Hematopoietic multipotent progenitor cell treated with erythropoietin and hydrocortisone succinate and interleukin-3 and kit ligand, for 8 days (in vitro differentiated cells): ENCODE measurements at regions not wholly inside any gene's neighbourhood (a gene's known extent, or its start where the extent isn't known, plus 50 kb on each side); places are given as distances from the start of the nearest gene placed in this dataset.

Source experiments
- DNase-seq: peaks from one replicate; pipeline ENCODE4 v3.0.0-alpha.2; 2015

- DNase-seq, result no peak
These were observed 336.5 kb upstream of the TGFBR2 start for GRCh38 chr3:30269751-30270445.

GRCh38 chr3:30271781-30272180, 334.6 kb upstream of the TGFBR2 start:
- no peak for DNase-seq

GRCh38 chr3:30273304-30274072, 332.9 kb upstream of the TGFBR2 start:
- no peak for DNase-seq

- DNase-seq, result no peak
These were observed 328.9 kb upstream of the TGFBR2 start for GRCh38 chr3:30277494-30277893.

GRCh38 chr3:30281526-30281925, 324.9 kb upstream of the TGFBR2 start:
- DNase-seq, result no peak

GRCh38 chr3:30282154-30282696, 324.2 kb upstream of the TGFBR2 start:
- DNase-seq, result no peak

GRCh38 chr3:30285188-30286006, 321.0 kb upstream of the TGFBR2 start:
- DNase-seq, result no peak

GRCh38 chr3:30286007-30286669, 320.3 kb upstream of the TGFBR2 start:
- peak; percentile 4 for DNase-seq

- no peak for DNase-seq
These were observed 319.6 kb upstream of the TGFBR2 start for GRCh38 chr3:30286811-30287210.

- DNase-seq, result no peak
These were observed 317.6 kb upstream of the TGFBR2 start for GRCh38 chr3:30288830-30289229.

- DNase-seq, result peak; percentile 73
These were observed 317.1 kb upstream of the TGFBR2 start for GRCh38 chr3:30289324-30289723.

GRCh38 chr3:30289766-30290165, 316.6 kb upstream of the TGFBR2 start:
- no peak for DNase-seq

GRCh38 chr3:30290479-30290878, 315.9 kb upstream of the TGFBR2 start:
- no peak for DNase-seq

- no peak for DNase-seq
These were observed 314.1 kb upstream of the TGFBR2 start for GRCh38 chr3:30292192-30292893.

- no peak for DNase-seq
These were observed 312.7 kb upstream of the TGFBR2 start for GRCh38 chr3:30293621-30294240.

- DNase-seq, result no peak
These were observed 312.1 kb upstream of the TGFBR2 start for GRCh38 chr3:30294241-30294667.

GRCh38 chr3:30297112-30297511, 309.3 kb upstream of the TGFBR2 start:
- DNase-seq, result no peak

GRCh38 chr3:30299674-30300385, 306.6 kb upstream of the TGFBR2 start:
- no peak for DNase-seq

- DNase-seq, result no peak
These were observed 305.6 kb upstream of the TGFBR2 start for GRCh38 chr3:30300809-30301208.

GRCh38 chr3:30302027-30302426, 304.4 kb upstream of the TGFBR2 start:
- DNase-seq, result no peak

- no peak for DNase-seq
These were observed 302.6 kb upstream of the TGFBR2 start for GRCh38 chr3:30303770-30304169.
